Activated gamma-delta T cell (primary cell): ENCODE measurements at regions not wholly inside any gene's neighbourhood (a gene's known extent, or its start where the extent isn't known, plus 50 kb on each side); places are given as distances from the start of the nearest gene placed in this dataset.
A peak's percentile ranks its signal among the peaks of the same experiment; 100 is the strongest.

Experiments
- DNase-seq: peaks from one replicate; lab custom pipeline; 2025; lab: John Stamatoyannopoulos, UW

DNA sequence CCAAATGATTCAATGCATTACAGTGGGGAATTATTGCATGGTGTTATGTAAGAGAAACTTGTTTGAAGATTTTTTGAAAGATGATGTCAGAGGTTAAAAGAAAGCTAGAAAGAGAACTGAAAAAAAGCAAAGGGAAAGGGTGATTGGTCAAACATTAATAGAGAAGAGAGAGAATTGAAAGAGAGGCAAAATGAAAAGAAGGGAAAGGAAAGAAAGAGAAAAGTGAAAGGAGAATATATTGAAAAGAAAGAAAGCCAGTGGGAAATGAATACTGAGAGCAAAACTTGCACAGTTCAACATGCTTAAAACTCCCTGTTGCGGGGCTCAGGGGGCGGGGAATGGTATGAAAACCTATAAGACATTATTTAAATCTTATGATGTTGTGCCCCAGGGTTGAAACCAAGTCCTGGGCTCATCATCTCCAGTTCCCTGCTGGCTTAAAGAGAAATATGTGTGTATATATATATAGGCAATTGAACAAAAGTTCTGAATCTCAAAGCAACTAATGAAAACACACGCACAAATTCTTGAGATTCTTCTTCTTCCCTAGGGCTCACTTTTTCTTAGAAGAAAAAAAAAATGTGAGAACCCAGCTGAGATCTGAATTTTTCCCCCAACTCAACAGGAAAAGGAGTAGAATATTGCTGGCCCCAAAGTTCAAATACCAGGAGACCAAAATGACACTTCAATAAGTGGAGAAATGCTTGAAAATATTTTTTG lies 2045.9 kb upstream of the CELF4 start:
- no peak for DNase-seq

DNA sequence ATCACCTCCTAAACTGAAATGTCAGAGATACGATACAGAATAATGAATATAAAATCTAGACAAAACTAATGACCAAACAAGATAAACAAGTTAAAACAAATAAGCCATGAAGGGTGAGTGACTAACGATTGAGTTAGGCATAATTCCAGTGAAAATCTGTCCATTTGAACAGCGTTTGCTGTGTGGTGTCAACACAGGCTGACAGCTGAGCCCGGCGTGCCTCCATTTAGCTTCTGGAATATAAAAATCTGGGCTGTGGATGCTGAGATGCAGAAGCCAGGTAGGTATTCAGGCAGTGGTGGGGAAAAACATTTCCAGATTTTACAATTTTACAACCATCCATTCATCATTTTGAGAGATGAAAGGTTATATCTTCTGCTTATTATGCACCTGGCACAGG lies 2041.4 kb upstream of the CELF4 start:
- DNase-seq: no peak

DNA sequence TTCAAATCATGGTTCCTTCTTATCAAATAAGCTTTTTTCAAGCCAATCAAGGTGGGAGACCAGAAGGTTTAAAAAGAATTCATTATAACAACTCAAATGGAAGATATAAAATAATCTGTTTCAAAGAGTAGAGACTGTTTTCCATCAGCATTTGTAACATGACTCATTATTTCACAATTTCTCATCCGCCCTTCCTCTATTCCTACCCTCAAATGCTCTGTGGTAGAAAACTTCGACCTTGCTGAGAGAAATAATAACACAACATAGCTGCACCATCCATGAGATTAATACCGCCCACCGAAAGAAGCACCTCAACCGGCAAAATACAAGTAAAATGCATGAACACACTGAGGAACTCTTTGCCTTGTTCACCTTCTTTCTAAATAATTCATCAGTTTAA lies 2039.2 kb upstream of the CELF4 start:
- DNase-seq: no peak

DNA sequence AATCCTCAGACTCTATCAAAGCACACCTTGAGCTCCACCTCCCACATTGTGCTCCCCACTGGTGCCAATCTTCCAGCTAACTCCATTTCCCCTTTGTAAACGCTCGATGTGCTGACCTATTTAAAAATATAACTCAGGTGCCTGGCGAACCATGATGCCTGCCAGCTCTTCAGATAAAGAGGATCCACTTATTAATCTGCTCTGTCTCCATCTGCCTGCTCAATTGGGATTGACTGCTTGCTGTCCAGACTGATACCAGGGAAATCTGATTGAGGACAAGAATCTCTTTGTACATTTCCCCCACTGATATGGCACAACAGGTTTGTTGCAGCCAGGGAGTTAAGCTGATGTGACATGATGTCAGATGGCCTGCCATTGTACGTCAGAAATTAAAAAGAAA lies 2036.5 kb upstream of the CELF4 start:
- no peak for DNase-seq

DNA sequence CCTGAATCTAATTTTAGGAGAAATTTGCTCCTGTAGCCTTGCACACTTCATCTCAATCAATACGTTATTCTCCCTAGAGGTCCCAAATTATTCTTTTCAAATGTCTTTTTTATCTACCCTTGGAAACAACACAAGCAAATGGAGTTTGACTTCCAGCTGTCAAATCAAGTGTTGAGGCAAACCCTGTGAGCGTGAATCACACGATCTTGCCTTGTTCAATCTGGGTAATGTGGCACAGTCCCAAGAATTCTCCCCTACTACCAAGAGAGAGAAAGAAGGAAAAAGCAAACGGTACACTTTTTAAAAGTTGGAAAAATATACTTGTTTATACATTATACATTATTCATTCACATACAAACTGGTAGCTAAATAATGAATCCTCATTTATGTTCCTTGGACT lies 2035.3 kb upstream of the CELF4 start:
- no peak for DNase-seq

DNA sequence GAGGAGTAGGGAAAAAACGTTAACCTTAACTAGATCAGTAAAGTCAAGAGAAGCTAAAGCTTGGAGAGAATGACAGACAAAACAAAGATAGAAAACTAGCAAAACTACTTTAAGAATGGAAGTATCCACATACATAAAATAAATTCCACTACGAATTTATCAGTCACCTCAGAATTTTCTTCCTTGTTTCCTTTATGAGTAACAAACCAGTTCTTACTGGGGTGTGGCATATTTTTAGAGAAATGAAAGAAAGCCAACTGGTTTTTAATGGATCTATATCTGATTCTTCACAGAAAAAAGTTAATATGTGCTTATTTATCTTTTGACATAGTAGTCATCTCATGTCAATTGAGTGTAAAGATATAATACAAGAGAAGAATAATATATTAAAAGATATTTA lies 2033.7 kb upstream of the CELF4 start:
- DNase-seq: no peak

DNA sequence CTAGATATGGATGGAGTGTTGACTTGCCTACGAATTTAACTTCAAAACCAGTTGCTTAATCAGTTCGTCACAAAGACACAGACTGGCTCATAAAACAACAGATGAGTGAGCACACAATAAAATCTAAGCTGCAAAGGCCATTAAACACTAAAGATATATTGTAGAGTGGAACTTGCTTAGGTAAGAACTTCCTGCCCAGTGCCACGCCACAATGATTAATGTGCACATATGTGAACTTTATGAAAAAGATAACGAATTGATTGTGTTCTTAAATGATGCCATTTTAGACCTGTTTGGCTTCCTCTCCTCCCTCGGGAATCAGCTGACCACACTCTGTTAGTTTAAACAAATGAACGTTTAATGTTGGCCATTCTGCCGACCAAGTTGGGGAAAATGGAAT lies 2031.3 kb upstream of the CELF4 start:
- DNase-seq: no peak

DNA sequence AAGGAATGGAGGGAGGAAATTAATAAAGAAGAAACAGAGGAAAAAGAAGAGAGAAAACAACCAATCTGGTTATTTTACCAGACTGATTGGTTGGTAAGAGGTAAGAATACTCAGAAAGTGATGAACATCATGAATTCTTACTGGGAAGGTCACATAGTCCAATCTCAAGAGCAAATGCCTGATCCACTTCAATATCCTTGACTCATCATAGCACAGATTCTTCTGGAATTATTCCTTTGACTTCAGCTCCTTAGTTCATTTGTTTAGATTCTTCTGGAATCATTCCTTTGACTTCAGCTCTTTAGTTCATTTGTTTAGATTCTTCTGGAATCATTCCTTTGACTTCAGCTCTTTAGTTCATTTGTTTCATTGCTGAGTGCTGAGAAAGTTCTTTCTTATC lies 2030.6 kb upstream of the CELF4 start:
- no peak for DNase-seq

DNA sequence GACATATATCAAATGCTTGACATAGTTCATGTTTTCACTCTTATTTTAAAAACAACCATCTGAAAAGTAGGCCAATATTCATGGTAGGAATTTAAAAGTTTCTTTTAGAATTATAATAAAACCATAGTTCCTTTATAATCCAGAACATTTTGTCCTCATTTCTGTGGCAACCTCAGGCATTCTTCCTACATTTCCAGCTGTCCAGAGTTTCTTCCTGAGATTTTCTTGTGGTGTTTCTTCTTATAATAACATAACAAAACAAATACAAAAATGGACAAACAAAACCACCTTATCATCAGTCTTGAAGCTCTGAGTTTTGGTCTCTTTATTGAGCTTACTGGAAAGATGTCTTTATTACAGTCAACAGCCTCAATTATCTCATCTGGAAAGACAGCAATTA lies 2028.6 kb upstream of the CELF4 start:
- DNase-seq: no peak

DNA sequence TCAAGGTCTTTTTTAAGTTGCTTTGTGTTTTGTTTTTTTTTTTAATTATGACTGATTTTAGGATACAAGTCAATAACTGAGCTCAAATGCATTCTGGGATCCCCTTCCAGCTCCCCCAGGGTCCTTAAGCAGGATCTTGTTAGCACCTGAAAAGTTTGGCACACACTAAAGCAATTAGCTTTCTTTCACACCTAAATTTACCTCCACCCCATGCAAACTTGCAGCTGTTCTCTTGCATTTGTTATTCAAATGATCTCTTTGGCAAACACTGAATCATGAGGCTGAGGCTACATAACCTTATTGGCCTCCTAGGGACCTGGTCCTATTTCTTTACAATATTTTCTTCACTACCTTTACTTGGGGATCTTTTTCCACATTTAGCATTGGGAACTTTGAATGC lies 2026.1 kb upstream of the CELF4 start:
- no peak for DNase-seq

DNA sequence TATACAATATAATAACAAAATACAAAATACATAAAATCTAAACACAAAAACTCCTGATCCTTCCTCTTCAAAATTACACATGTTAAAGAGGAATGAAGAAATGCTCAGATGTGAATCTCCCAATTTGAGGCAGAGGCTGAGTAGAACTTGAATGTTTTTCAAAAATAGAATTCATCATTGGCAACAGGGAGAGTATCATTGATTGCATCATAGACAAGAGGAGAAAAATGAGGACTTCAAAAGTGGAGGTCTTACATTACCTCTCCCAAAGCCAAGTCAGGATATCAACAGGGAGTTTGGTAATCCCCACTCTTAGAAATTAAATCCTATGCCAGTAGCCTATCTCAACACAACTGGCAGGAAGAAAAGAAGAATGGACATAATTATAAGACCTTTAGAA lies 2023.9 kb upstream of the CELF4 start:
- no peak for DNase-seq

DNA sequence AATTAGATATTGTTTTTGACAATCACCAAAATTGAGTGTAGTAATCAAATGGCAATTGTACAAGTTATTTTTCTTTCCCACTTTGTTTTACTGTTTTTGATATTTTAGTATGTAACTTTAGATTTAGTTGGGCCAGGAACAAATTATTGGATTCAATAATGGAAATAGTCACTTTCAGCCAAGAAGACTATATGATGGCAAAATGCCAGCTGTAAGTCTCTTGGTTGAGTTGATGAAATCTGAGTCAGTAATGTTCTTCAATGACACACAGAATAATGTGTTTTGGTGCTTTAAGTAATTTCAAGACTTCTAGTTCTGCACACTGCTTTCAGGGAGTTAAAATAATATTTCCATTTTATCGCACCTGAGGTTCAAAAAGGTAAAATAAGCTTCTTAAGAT lies 2022.0 kb upstream of the CELF4 start:
- DNase-seq: no peak

DNA sequence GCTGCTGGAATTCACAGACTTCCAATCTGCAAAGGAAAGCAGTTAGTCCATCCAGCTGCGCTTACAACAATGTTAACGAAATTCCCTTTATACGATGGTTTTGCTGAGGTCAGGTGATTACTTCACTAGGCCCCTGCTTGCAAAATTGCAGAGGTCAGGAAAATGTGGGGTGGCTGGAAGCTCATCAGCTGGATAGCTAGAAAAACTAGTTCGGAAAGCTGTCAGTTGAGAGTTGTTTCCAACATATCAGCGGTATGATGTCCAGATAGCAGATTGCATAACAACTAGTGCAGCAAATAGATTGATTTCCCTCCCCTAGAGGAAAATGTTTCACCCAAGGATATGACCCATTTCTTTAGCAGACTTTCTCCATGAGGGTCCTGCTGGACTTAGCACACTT lies 2021.1 kb upstream of the CELF4 start:
- DNase-seq: no peak

DNA sequence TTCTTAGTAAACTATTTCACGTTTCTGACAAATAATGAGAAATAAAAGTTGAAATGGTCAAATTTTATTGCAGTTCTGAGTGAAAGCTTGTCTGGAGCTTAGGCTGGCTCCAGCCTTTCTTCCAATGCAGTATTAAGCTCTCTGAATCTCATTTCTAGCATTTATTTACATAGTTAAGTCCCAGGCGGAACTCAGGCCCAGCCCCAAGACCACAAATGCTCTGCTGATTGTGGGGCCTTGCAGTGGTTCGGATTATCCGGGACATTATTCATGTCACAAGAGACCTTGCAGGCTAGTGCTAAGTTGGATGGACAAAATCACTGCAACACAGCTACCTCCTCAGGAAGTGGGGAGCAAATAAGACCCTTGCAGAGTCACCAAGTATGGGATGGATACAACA lies 2009.3 kb upstream of the CELF4 start:
- DNase-seq: no peak

DNA sequence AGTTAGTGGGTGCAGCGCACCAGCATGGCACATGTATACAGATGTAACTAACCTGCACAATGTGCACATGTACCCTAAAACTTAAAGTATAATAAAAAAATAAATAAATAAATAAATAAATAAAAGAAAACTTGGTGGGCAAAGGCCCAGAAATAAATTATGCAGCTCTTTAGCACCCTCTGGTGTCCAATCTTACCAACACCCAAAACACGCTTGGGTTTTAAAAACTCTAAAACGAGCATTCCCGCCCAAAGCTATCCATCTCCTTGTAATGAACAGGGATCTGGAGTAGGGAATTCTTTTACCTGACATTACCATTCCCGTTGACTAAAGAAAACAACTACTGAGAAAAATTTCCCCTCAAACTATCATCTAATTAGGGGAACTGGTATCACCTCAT lies 2005.9 kb upstream of the CELF4 start:
- DNase-seq: no peak

DNA sequence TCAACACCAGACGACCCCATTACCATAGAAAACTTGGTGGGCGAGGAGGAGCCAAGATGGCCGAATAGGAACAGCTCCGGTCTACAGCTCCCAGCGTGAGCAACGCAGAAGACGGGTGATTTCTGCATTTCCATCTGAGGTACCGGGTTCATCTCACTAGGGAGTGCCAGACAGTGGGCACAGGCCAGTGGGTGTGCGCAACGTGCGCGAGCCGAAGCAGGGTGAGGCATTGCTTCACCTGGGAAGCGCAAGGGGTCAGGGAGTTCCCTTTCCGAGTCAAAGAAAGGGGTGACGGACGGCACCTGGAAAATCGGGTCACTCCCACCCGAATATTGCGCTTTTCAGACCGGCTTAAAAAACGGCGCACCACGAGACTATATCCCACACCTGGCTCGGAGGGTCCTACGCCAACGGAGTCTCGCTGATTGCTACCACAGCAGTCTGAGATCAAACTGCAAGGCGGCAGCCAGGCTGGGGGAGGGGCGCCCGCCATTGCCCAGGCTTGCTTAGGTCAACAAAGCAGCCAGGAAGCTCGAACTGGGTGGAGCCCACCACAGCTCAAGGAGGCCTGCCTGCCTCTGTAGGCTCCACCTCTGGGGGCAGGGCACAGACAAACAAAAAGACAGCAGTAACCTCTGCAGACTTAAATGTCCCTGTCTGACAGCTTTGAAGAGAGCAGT lies 2000.1 kb upstream of the CELF4 start:
- DNase-seq: peak; percentile 3

DNA sequence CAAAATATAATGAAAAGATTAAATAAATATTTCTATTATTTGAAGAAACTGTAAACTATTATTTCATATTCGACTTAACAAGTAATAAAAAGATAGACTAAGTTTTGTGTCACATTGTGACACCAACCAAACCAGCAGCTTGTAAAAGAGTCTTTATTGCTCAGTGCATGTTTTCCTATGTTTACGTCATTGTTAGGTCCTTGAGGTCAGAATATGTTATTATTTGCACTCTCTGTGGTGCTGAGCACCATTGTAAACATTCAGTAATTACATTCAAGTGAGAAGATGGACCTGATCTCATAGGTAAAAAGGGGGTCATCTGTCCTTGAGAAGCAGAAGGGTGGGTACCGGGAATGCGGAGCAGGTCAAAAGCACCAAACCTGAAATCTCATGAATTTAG lies 1999.1 kb upstream of the CELF4 start:
- no peak for DNase-seq

DNA sequence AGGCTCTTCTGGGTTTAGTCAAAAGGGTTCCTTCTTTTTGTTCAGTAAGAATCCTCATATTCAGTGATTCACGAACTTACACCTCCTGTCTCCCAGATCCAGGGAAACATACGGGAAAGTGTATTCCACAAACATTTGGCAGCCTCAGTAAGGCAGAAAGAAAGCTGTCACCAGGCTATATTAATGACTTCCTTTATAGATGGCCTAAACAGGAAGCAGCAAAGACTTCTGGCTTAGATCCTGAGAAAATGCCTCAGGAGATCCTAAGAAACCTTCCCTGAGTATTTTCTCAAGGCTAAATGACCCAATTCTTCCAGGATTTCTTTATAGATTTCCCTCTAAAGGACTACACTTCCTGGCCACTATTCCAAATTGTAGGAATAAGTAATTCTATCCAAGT lies 1995.5 kb upstream of the CELF4 start:
- DNase-seq: no peak

DNA sequence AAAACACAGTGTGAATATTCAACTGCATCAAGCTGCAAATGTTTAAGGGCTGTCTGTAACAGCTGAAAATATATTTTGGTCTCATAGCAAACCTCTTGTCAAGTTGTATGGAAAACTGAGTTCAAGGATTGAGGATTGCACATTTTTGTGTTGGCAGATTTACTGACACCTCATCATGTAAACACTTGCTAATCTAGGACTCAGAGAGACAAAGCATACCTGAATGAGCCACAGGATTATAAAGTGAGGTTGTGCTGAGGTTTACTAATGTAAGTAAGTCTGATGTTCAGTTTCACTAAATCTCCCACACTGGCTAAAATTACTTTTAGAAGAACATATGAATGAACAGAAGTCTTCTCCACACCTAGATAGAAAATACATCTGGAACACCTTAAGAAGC lies 1993.1 kb upstream of the CELF4 start:
- DNase-seq: no peak

DNA sequence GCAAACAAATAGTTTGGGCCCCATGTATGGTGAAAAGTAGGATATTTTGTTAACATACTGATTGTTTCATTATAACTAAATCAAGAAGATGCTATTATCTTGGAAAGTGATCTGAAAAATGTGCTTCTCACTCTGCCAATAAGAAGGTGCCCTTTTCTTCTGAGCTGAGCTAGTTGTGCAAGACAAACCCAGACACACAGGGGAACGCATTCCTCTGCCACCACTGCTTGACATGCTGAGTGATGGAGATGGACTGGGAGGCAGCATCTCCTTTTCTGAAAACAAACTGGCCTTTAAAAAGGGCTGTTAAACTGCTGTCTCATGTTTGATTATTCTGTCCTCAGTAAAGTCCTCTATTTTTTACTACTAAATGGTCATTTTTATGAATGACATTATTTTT lies 1989.9 kb upstream of the CELF4 start:
- no peak for DNase-seq

DNA sequence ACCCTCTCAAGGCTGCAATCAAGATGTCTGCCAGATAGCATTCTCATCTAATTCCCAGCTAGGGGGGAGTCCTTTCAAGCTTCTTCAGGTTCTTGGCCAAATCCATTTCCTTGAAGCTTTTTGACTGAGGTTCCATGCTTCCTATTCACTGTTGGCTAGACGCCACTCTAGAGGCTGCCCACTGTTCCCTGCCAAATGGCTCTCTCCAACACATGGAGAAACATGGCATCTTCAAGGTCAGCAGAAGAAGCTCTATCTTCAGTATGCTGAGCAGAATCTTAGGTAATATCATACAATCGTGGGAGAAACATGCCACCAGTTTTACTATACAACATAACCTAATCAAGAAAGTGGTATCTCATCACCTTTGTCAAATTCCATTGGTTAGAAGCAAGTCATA lies 1985.1 kb upstream of the CELF4 start:
- DNase-seq: no peak

DNA sequence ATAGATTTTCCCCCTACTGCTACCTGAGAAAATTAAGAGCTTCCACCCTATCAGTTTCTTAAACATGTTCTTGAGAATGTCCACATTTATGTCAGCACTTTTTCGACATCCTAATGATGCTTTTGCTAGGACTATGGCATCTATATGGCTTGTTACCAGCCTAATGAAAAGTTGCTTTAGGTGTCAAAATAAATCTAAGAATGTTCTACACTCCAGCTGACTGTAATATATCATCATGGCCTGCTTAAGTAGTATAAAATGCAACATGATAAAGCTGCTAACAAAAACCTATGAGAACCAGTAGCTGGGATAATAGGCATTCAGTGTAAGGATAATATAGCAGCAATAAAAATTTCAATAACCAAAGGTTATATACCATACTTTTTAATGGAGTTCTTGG lies 1983.5 kb upstream of the CELF4 start:
- no peak for DNase-seq

DNA sequence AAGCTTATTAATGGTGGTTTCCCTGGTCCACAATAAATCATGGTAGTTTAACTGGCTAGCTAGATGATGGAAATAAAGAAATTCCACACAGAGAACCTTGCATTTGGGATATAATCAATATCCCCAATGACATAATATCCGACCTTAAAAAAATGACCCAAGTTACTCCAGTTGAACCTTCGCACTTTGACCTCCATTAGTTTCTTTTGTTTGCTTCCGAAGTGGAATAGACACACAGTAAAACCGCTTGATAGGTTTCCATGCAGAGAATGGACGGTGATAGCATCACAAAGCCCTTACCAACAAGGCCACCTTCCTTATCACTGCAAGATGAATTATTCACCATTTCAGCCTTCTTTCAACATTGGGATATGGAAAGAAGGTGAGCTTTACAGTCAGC lies 1966.1 kb upstream of the CELF4 start:
- DNase-seq: no peak

DNA sequence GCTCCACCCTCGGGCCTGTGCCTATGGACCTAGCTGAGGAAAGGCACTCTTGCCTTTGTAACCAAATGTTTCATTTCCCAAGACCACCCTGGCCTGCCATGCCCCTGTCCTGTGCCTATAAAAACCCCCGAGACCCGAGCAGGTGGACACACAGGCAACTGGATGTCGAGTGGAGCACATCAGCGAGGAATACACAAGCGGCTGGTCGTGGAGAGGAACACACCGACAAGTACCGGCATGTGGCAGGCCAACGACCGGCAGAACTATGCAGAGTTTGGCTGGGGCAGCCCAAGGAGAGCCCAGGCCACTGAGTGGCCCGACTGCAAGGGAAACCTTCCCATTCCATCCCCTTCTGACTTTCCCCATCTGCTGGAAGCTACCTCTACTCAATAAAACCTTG lies 1963.8 kb upstream of the CELF4 start:
- no peak for DNase-seq
